Activated CD4-positive, CD25-positive, alpha-beta regulatory T cell (primary cell): ENCODE measurements at regions not wholly inside any gene's neighbourhood (a gene's known extent, or its start where the extent isn't known, plus 50 kb on each side); places are given as distances from the start of the nearest gene placed in this dataset.
"Not testable (repeated sequence)": the region's sequence is repeated elsewhere in the genome, so short reads cannot be mapped to it uniquely, and the experiment has no call there.

Source experiments
- DNase-seq, 4 experiments: peaks; one replicate each; lab custom pipeline; 2025; lab: John Stamatoyannopoulos, UW

- no peak for DNase-seq
These were observed 74.0 kb downstream of the GATA3 start for GRCh38 chr10:8128511-8128910.

GRCh38 chr10:8129438-8129837, 75.0 kb downstream of the GATA3 start:
- DNase-seq = no peak

- no peak for DNase-seq
These were observed 76.8 kb downstream of the GATA3 start for GRCh38 chr10:8130973-8131911.

- DNase-seq = no peak
These were observed 78.7 kb downstream of the GATA3 start for GRCh38 chr10:8133146-8133545.

GRCh38 chr10:8136736-8137135, 82.2 kb downstream of the GATA3 start:
- DNase-seq = no peak

GRCh38 chr10:8137272-8137681, 82.8 kb downstream of the GATA3 start:
- no peak for DNase-seq

DNA sequence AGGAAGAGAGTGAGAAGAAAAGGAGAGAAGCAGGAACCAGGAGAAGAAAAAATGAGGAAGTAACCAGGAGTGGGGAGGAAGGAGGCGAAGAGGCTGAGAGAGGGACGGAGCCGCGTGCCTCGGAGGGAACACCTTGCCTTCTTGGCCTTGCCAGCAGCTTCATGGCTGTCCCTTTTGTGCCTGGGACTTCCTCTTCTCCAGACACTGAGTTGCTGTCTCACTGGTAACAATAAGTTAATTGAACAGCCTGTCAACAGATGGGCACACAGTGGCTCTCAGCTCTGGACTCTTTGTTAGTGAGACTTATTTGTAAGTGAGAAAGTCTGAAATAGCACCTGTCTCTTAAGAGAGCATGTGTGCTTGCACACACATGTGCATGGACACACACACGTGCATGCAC, 83.2 kb downstream of the GATA3 start:
- DNase-seq = no peak

GRCh38 chr10:8138471-8138870, 84.0 kb downstream of the GATA3 start:
- no peak for DNase-seq

DNA sequence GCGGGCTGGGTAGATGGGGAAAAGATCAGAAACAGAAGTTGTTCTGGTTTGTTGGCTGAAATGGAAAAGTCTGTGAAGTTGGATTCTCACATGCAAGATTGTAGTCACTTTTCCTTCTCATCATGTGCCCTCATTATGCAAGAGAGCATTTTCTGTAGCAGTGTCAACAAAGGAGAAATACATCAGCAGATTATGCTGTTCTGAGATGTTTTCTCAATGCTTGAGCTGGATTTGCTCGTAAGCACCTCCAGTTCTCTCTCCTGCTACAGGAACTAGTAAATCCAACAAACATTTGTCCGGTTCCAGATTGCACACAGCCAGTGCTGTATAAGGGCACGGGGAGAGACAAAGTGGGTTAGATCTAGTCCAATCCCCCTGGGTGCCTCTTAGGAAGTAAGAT, 90.0 kb downstream of the GATA3 start:
- DNase-seq = no peak

GRCh38 chr10:8146650-8147049, 92.2 kb downstream of the GATA3 start:
- no peak for DNase-seq

- no peak for DNase-seq
These were observed 95.5 kb downstream of the GATA3 start for GRCh38 chr10:8149991-8150390.

DNA sequence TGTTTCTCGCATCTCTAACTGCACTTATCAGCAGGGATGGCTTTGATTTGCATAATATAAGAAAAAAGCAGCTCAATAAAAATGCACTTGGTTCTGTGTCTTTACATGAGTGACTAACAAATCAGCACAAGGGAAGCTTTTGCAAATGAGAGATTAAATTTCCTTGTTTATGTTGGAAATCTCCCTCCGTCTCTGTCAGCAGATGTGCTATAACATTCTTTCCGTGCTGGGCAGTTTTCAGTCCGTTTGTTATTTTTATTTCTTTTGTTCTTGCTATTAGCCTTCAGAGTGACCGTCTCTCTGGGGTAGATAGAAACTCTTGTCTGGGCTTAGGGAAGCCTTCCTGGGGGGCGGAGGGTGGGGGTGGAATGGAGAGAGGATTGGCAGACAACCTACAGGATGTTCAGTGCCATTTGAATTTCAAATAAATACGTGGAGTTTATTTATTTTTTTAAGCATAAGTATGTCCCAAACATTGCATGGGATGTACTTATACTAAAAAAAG, 96.0 kb downstream of the GATA3 start:
- no peak for DNase-seq

- no peak for DNase-seq
These were observed 96.6 kb downstream of the GATA3 start for GRCh38 chr10:8151086-8151485.

DNA sequence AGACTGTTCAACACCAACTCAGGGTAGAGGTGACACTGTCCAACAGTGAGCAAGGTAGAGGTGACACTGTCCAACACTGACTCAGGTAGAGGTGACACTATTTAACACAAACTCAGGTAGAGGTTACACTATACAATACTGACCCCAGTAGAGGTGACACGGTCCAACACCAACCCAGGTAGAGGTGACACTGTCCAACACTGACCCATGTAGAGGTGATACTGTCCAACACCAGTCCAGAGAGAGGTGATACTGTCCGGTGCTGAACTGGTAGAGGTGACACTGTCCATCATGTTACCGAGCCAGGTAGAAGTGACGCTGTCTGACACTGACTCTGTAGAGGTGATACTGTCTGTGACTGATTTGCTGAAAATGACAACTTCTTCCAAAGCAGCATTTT, 102.4 kb downstream of the GATA3 start:
- no peak for DNase-seq

DNA sequence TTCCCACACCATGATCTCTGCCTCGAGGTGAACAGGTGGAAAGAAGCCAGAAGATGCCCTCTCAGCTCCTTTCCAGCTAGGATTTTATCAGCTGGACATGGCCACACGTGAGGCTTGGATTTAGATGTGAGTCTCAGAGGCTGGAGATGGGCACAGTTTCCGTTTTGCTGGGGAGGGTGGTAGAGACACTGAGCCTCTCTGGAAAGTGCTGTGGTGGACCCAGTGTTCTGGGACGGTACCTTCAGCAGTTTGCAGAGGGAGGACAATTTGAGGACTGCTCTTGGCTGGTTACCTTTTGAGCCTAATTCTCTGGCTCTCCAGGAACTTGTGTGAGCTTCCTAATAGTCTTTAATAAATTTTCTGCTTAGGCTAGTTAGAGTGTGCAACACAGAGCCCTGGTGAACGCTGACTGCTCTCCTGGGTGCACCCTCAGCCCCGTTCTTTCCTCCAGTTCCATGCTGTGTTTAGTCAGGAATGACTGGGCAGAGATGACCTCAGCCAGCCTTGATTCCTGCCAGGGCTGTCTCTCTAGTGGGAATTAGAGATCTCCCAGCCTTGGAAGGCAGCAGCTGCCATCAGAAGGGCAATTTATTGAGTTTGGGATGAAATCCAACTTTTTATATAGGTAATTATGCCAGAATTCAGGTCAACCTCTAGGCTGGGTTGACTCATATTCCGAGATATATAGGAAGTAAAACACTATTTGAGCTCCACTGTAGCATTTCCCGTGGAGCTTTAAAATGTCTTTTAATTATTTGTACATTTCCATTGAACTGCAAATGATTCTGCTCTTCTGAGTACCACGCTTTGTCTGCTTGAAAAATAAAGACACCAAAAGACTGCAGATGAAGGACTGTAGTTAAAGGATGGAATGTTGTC, 103.9 kb downstream of the GATA3 start:
- DNase-seq = no peak

DNA sequence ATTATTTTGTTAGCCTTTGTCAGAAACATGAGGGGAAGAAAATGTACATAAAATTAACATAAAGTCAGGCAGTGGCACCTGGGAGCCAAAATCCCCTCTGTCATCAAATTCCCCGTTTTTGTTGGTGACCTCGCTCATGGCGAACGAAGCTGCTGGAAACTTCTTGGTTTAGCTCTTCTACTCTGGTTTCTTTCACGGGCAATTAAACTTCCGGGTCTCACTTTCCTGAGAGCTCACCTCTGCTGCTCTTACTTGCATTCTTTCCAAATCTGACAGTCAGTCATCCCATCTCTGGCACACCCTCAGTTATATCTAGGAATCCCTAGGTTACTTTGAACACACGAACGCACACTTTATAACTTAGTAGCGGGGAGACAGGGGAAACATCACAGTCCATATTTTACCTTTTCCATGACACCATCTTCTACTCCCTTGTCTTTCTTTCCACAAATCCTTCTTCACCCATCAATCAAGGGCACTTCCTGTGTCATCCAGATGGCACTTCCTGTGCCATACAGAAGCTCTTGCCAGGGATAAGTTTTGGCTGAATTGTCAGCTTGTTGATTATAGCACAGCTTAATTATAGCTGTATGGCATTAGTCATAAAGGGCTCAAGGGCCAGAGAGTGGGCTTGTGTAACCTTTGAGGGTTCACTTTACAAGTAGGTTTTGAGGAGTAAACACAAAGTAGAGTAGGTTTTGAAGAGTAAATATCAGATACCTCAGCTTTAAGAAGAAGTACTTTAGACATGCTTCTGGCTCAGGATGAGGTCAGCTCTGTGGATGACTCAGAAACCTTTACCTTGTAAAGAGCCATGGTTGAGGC, 105.1 kb downstream of the GATA3 start:
- no peak for DNase-seq

- no peak for DNase-seq
These were observed 109.3 kb downstream of the GATA3 start for GRCh38 chr10:8163824-8164223.

DNA sequence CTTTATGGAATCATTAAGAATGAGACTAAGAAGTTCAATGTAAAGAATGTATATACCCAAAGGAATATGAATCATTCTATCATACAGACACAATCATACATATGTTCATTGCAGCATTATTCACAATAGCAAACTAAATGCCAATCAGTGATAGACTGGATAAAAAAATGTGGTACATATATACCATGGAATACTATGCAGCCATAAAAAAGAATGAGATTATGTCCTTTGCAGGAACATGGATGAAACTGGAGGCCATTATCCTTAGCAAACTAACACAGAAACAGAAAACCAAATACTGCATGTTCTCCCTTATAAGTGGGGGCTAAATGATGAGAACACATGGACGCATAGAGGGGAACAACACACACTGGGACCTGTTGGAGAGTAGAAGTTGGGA, 110.2 kb downstream of the GATA3 start:
- DNase-seq = not testable (repeated sequence)

- DNase-seq = no peak
These were observed 114.3 kb downstream of the GATA3 start for GRCh38 chr10:8168836-8169235.

- no peak for DNase-seq
These were observed 116.5 kb downstream of the GATA3 start for GRCh38 chr10:8171008-8171407.

- DNase-seq = no peak
These were observed 118.1 kb downstream of the GATA3 start for GRCh38 chr10:8172604-8173003.
